ENCODE measurements at regions not wholly inside any gene's neighbourhood (a gene's known extent, or its start where the extent isn't known, plus 50 kb on each side); places are given as distances from the start of the nearest gene placed in this dataset.

DNA sequence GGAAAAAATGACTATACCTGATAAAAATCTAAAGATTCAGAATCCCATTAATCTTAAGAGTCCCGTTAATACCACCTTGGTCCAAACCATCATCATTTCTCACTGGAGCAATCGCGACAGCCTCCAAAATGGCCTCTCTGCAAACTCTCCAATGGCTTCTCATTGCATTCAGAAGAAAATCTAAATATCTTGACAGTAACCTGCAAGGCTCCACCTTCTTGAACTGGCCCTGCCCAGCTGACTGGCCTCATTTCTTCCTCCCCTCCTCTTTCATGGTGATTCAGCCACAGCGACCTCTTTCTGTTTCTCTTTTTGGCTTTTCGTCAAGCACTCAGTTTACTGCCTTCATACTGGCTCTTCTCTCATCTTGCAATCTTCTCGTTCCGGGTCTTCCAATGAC, 56.2 kb upstream of the GPRIN3 start:
- H3K36me3 Mint-ChIP-seq (ENCODE audit: insufficient read depth, unreplicated experiment) = no peaks in the 10 kb centered on the region
- BruUV-seq (replicated peaks) = no TSS peak
- H3K27ac Mint-ChIP-seq (ENCODE audit: low read depth, unreplicated experiment) = no peak overlapping the region
- no peak for DNase-seq (ENCODE audit: unreplicated experiment)
- H3K27me3 Mint-ChIP-seq (ENCODE audit: insufficient read depth, unreplicated experiment) = no peaks in the 10 kb centered on the region
- POLR2A ChIA-PET = no interaction called here
- H3K9me3 Mint-ChIP-seq (ENCODE audit: unreplicated experiment) = peaks cover 7% of the 10 kb centered on the region
- TF ChIP-seq, protein P1, sequence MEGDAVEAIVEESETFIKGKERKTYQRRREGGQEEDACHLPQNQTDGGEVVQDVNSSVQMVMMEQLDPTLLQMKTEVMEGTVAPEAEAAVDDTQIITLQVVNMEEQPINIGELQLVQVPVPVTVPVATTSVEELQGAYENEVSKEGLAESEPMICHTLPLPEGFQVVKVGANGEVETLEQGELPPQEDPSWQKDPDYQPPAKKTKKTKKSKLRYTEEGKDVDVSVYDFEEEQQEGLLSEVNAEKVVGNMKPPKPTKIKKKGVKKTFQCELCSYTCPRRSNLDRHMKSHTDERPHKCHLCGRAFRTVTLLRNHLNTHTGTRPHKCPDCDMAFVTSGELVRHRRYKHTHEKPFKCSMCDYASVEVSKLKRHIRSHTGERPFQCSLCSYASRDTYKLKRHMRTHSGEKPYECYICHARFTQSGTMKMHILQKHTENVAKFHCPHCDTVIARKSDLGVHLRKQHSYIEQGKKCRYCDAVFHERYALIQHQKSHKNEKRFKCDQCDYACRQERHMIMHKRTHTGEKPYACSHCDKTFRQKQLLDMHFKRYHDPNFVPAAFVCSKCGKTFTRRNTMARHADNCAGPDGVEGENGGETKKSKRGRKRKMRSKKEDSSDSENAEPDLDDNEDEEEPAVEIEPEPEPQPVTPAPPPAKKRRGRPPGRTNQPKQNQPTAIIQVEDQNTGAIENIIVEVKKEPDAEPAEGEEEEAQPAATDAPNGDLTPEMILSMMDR (IDR thresholded peaks at IDR 0.05; ENCODE audit: unreplicated experiment) = no peak
- CTCF ChIA-PET = no interaction called here
- intact Hi-C loops (cut with micrococcal nuclease) = no loop called here
- H3K4me3 Mint-ChIP-seq (ENCODE audit: unreplicated experiment) = no peak overlapping the region
- H3K4me1 Mint-ChIP-seq (ENCODE audit: insufficient read depth, unreplicated experiment) = no peaks in the 10 kb centered on the region

DNA sequence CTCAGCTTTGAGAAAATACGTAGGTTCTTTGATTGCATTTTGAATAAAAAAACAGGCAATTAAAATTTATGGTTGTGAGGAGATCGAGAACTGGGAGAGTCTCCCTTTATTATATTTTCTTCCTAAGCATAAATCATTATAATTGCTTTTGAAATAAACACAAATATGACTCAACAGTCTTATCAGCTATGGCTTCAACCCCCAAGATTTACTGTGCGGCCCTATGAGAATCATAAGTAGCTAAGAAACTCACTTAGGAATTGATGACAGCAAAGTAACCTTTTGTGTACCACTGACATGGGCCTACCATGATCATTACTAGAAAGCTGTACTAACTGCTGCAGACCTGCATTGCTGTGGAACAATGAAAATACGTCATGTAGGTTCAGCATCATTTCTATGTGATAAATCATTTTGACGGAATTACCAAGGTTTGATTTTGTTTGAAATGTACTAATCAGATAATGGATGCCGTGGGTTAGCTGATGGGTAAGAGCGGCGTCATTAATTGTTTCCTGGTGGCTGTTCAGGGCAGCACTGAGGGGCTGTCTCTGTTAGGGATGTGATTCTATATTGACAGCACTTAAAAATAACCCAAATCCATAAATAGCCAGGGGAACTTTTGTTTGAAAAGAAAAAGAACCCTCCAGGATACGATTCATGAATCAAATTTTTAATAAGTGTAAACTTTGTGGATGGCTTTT, 51.5 kb upstream of the GPRIN3 start:
- BruUV-seq (replicated peaks) = no TSS peak
- Mint-ChIP-seq H3K27ac (ENCODE audit: low read depth, unreplicated experiment) (no peak overlapping the region), H3K36me3 (ENCODE audit: insufficient read depth, unreplicated experiment) (no peaks in the 10 kb centered on the region), H3K4me1 (ENCODE audit: insufficient read depth, unreplicated experiment) (no peaks in the 10 kb centered on the region), H3K4me3 (ENCODE audit: unreplicated experiment) (no peak overlapping the region), H3K27me3 (ENCODE audit: insufficient read depth, unreplicated experiment) (no peaks in the 10 kb centered on the region), H3K9me3 (ENCODE audit: unreplicated experiment) (peaks cover 2% of the 10 kb centered on the region)
- POLR2A ChIA-PET = interaction anchor here (0.9 kb wide), 1 partner anchor 11 kb away, joined by 4 read pairs; no protein-coding TSS in a partner anchor
- no peak for DNase-seq (ENCODE audit: unreplicated experiment)
- intact Hi-C loops (cut with micrococcal nuclease) = no loop called here
- TF ChIP-seq, protein P1 (IDR thresholded peaks at IDR 0.05; ENCODE audit: unreplicated experiment) = no peak
- CTCF ChIA-PET = interaction anchor here (0.6 kb wide), 1 partner anchor 15 kb away, joined by 5 read pairs; no protein-coding TSS in a partner anchor

DNA sequence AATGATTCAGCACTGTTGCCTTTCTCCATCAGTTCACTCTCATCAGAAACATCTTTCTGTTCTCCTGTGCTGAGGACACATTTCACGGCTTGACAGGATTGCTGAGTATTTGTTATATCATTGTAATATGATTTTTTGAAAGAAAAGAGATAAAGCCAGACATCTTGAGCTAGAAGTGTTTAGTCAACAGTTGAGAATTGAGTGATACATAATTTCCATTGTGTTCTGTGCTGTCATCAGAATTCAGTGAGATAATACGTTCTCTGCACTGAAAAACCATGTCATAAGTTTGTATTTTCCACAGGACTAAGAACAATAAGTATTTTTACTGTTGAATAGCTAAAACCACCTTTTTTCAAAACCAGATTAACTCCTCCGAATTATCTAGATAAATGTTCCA, 50.2 kb upstream of the GPRIN3 start:
- no peak for DNase-seq (ENCODE audit: unreplicated experiment)
- TF ChIP-seq, protein P1 (IDR thresholded peaks at IDR 0.05; ENCODE audit: unreplicated experiment) = no peak
- Mint-ChIP-seq H3K4me1 (ENCODE audit: insufficient read depth, unreplicated experiment) (no peaks in the 10 kb centered on the region), H3K36me3 (ENCODE audit: insufficient read depth, unreplicated experiment) (no peaks in the 10 kb centered on the region), H3K27me3 (ENCODE audit: insufficient read depth, unreplicated experiment) (no peaks in the 10 kb centered on the region), H3K4me3 (ENCODE audit: unreplicated experiment) (no peak overlapping the region), H3K27ac (ENCODE audit: low read depth, unreplicated experiment) (no peak overlapping the region), H3K9me3 (ENCODE audit: unreplicated experiment) (no peaks in the 10 kb centered on the region)
- BruUV-seq (replicated peaks) = no TSS peak
- ChIA-PET POLR2A (no interaction called here), CTCF (no interaction called here)
- intact Hi-C loops (cut with micrococcal nuclease) = no loop called here

Measured in MCF 10A (cell line).